Right lobe of liver (tissue), 6 donors: ENCODE measurements at regions not wholly inside any gene's neighbourhood (a gene's known extent, or its start where the extent isn't known, plus 50 kb on each side); places are given as distances from the start of the nearest gene placed in this dataset.

Source experiments
- ATAC-seq, 4 donors: fragments of 200-7000 bp; cut with Tn5 transposase; one replicate each; pipeline ENCODE4 v1.9.1; 2020; ENCODE audit warnings: mild to moderate bottlenecking in 4 of 4, moderate library complexity in 4 of 4
- DNase-seq, 3 donors: peaks; one replicate each; pipeline ENCODE4 v3.0.0-alpha.2; 2020
- H3K27ac ChIP-seq, 3 donors: fragments of 200-600 bp; one replicate each; pipeline ENCODE4 v1.8.0; 2022
- H3K27me3 ChIP-seq, 2 donors: fragments of 200-600 bp; one replicate each; pipeline ENCODE4 v1.8.0; 2022
- H3K36me3 ChIP-seq, 4 donors: fragments of 200-600 bp; sonication (generic) in 1 of 4; one replicate each; pipeline versions ENCODE4 v1.5.1 to v1.8.0; 2017 to 2022; ENCODE audit warnings: control low read depth in 1 of 4
- H3K4me1 ChIP-seq, 4 donors: fragments of 200-600 bp; sonication (generic) in 1 of 4; one replicate each; pipeline versions ENCODE4 v1.5.1 to v1.8.0; 2017 to 2022; ENCODE audit warnings: control low read depth in 1 of 4
- H3K4me3 ChIP-seq, 3 donors: fragments of 200-600 bp; one replicate each; pipeline ENCODE4 v1.8.0; 2022
- H3K9me3 ChIP-seq, 4 donors: fragments of 200-600 bp; sonication (generic) in 1 of 4; one replicate each; pipeline versions ENCODE4 v1.5.1 to v1.8.0; 2017 to 2022; ENCODE audit warnings: control low read depth in 1 of 4
- CTCF ChIP-seq, 4 donors: fragments of 200-600 bp in 3 of 4; fragments of 450-650 bp in 1 of 4; IDR thresholded peaks; one replicate each; pipeline versions ENCODE4 v1.5.1 to v1.8.0; 2016 to 2022; ENCODE audit warnings: antibody characterized with exemption in 4 of 4, mild to moderate bottlenecking in 2 of 4
- POLR2A ChIP-seq: fragments of 450-650 bp; IDR thresholded peaks from one replicate; pipeline ENCODE4 v1.6.1; 2017; ENCODE audit warnings: antibody characterized with exemption, mild to moderate bottlenecking
- WGBS: methylation state at CpG from one replicate; pipeline ENCODE4 v1.1.6; 2018; ENCODE audit warnings: low coverage, low lambda C conversion rate; ENCODE audit not compliant: insufficient coverage; ENCODE audit errors: missing lambda C conversion rate; 5-methylcytosine and 5-hydroxymethylcytosine counted together
- intact Hi-C, 2 donors: fragments of 100-400 bp; cut with DNase I; formaldehyde crosslinking; loops; one replicate each; pipeline versions ENCODE4 v1.11.2 to v1.14.1; 2022
- donor health status: DM: no; HTN: yes; CAD: no.
- donor health status: DM: no; HTN: no; CAD: no.
- donor health status: DM: no; HTN: no; CAD: no.
- donor health status: DM: no; HTN: yes; CAD: no.
- donor health status: DM: no; HTN: yes; CAD: no.

- no peaks in the 10 kb centered on the region for H3K9me3 ChIP-seq
- intact Hi-C loops = no loop called here
- WGBS = 36% methylated on average over 3 of the region's 3 CpGs
These were observed 72.5 kb upstream of the IGSF21 start for GRCh38 chr1:18035145-18035544.

GRCh38 chr1:18037651-18038050 is 69.9 kb upstream of the IGSF21 start:
- ATAC-seq (no peak), DNase-seq (no peak)
- Histone ChIP-seq H3K27ac (no peak overlapping the region), H3K9me3 (no peaks in the 10 kb centered on the region), H3K4me1 (no peaks in the 10 kb centered on the region), H3K27me3 (no peaks in the 10 kb centered on the region), H3K4me3 (no peak overlapping the region), H3K36me3 (no peaks in the 10 kb centered on the region)
- intact Hi-C loops = no loop called here
- 33% methylated on average over 1 of the region's 1 CpG for WGBS
- no peak for TF ChIP-seq CTCF (IDR thresholded peaks at IDR 0.05)
- TF ChIP-seq POLR2A = no peak

More at GRCh38 chr1:18035145-18035544, 72.5 kb upstream of the IGSF21 start:
- Histone ChIP-seq H3K36me3 (no peaks in the 10 kb centered on the region), H3K27me3 (no peaks in the 10 kb centered on the region), H3K4me1 (no peaks in the 10 kb centered on the region), H3K27ac (no peak overlapping the region), H3K4me3 (no peak overlapping the region)
- no peak for ATAC-seq
- DNase-seq = no peak
- TF ChIP-seq CTCF (IDR thresholded peaks at IDR 0.05) (no peak), POLR2A (no peak)

- 64% methylated on average over 4 of the region's 4 CpGs for WGBS
- no peaks in the 10 kb centered on the region for H3K36me3 ChIP-seq
- TF ChIP-seq CTCF (IDR thresholded peaks at IDR 0.05) = no peak
- H3K27ac ChIP-seq = no peak overlapping the region
- ATAC-seq (no peak), DNase-seq (no peak)
- intact Hi-C loops = no loop called here
- H3K27me3 ChIP-seq = no peaks in the 10 kb centered on the region
- H3K4me3 ChIP-seq = no peak overlapping the region
- no peaks in the 10 kb centered on the region for H3K9me3 ChIP-seq
- H3K4me1 ChIP-seq = no peaks in the 10 kb centered on the region
These were observed 69.5 kb upstream of the IGSF21 start for GRCh38 chr1:18038051-18038450.

- H3K9me3 ChIP-seq = no peaks in the 10 kb centered on the region
- H3K36me3 ChIP-seq = no peaks in the 10 kb centered on the region
- intact Hi-C loops = no loop called here
- no peak overlapping the region for H3K27ac ChIP-seq
- H3K4me3 ChIP-seq = no peak overlapping the region
- 60% methylated on average over 1 of the region's 1 CpG for WGBS
- no peak for DNase-seq
- ATAC-seq = no peak
- H3K27me3 ChIP-seq = no peaks in the 10 kb centered on the region
- no peaks in the 10 kb centered on the region for H3K4me1 ChIP-seq
- TF ChIP-seq CTCF (IDR thresholded peaks at IDR 0.05) (no peak), POLR2A (no peak)
These were observed 68.5 kb upstream of the IGSF21 start for GRCh38 chr1:18039102-18039501.

- no peak for TF ChIP-seq CTCF (IDR thresholded peaks at IDR 0.05)
- no peak for TF ChIP-seq POLR2A
- Histone ChIP-seq H3K4me1 (no peaks in the 10 kb centered on the region), H3K27me3 (no peaks in the 10 kb centered on the region), H3K4me3 (no peak overlapping the region), H3K9me3 (no peaks in the 10 kb centered on the region), H3K36me3 (no peaks in the 10 kb centered on the region), H3K27ac (no peak overlapping the region)
- WGBS = no CpG with 5 or more reads among the region's 6 CpGs
- peak in 2 of 4 donors; percentile 41 to 71 for ATAC-seq
- DNase-seq = no peak
- intact Hi-C loops = no loop called here
These were observed 66.5 kb upstream of the IGSF21 start for GRCh38 chr1:18041102-18041501.
